Cerebellar cortex (tissue), 1 donor: ENCODE measurements at regions not wholly inside any gene's neighbourhood (a gene's known extent, or its start where the extent isn't known, plus 50 kb on each side); places are given as distances from the start of the nearest gene placed in this dataset.

Experiments
- DNase-seq: peaks from one replicate; pipeline ENCODE4 v3.0.0-alpha.2; 2015; ENCODE audit warnings: low spot score

- DNase-seq, result no peak
These were observed 138.4 kb downstream of the HTR1B start for GRCh38 chr6:77324866-77325265.

DNA sequence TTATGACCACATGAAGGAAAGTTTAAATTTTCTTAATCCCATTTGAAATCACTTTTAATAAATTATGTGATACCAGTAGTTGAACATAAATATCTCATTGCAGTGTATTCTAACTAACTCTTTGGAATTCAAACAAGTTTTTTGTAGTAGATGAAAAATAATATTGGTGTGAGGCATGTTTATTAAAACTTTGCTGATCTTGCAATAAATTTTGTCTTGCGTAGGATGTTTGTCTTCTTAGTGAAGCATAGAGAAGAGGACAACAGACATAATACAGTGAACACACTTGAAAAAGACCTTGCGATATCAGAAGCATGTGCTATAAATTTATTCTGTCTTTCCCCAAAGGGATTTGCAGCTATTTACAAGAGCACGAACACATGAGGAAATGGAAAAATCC lies 140.7 kb downstream of the HTR1B start:
- no peak for DNase-seq

DNA sequence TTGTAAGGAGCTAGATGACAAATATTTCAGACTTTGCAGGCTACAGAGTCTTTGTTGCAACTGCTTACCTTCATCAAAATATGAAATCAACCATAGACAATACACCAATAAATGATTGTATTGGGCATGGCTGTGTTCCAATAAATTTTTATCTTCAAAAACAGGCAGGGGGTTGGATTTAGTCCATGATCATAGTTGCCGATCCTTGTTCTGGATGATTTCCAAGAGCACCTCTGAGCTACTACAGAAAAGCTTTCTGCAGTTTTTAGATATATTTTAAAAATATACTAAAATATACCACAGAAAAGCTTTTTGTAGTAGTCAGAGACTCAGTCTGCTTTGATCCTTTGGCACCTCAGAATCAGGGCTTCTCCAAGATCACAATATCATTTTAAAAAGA lies 145.0 kb downstream of the HTR1B start:
- no peak for DNase-seq

DNA sequence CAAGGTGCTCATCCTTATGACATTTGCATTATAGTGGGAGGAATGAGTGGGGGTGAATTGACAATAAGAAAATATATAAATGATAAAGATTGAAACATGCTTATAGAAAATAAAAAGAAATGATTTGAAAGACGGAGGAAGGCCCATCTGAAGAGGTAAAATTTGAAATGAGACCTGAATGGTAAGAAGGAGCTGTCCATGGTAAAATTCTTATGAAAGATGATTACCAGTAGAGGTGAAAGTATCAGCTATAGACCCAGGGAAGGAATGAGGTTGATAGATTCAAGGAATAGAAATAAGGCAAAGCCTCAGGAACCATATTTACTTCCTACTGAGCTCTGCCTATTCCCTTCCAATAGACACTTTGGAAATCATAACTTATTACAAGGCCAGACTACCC lies 149.7 kb downstream of the HTR1B start:
- no peak for DNase-seq

DNA sequence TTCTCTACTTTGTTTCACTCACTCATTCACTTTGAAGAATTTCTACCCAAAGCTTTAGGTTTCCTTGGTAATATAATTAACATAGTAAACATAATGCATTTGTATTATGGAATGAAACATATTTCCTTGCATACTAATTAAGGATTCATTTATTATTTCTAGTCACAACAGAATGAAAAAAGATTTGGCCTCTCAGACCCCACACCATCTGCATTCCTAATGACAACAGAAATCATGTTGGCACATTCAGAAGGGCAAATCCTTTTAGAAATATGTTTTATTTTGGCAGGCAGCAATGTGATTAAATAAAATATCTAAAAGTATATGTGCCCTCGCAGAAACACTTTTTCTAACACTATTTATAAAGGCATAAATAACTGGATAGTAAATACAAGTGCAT lies 163.4 kb downstream of the HTR1B start:
- DNase-seq, result no peak

DNA sequence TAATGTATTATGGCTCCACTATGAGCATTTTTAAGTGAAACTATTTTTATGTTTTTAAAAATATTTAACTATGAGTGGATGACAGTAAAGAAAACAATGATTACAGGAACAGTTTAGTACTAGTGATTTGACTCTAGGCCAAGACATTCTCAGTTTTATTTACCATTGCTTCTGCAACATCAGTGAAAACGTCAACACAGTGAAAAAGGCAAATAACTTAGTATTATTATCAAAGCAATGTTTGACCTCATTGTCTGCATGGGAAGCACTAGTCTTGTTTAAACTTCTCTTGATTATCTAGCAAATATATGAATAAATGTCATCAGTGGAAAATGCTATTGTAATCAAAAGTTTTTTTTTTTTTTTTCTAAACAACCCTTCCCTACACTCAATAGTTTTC lies 165.0 kb downstream of the HTR1B start:
- DNase-seq, result no peak

- no peak for DNase-seq
These were observed 170.4 kb downstream of the HTR1B start for GRCh38 chr6:77292564-77293546.

GRCh38 chr6:77290798-77291197 lies 172.5 kb downstream of the HTR1B start:
- no peak for DNase-seq

- DNase-seq, result no peak
These were observed 176.8 kb downstream of the HTR1B start for GRCh38 chr6:77286541-77286940.

DNA sequence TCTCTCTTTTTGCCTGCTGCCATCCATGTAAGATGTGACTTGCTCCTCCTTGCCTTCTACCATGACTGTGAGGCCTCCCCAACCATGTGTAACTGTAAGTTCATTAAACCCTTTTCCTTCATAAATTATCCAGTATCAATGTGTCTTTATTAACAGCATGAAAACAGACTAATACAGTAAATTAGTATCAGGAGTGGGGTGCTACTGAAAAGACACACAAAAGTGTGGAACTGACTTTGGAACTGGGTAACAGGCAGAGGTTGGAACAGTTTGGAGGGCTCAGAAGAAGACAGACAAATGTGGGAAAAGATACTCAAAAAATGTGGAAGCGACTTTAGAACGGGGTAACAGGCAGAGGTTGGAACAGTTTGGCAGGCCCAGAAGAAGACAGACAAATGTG lies 189.4 kb downstream of the HTR1B start:
- DNase-seq, result no peak

GRCh38 chr6:77264970-77265369 lies 198.3 kb downstream of the HTR1B start:
- no peak for DNase-seq

DNA sequence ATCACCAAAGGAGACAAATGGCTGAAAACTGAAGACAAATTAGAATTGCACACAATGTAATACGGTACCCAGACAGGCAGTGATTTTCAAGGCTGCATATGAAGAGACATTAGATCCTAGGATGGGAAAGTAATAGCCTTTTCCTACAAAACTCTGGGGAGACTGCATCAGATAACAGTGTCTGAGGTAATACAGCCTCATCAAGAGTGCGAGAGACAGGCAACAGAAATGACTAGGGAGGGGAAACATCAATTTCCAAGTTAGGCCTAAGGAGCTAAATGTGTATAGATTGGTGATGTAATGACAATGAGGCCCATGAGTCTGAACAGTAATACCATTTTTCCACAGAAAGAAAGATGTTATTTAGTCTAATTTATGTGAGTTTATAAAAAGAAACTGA lies 200.3 kb downstream of the HTR1B start:
- DNase-seq, result no peak

DNA sequence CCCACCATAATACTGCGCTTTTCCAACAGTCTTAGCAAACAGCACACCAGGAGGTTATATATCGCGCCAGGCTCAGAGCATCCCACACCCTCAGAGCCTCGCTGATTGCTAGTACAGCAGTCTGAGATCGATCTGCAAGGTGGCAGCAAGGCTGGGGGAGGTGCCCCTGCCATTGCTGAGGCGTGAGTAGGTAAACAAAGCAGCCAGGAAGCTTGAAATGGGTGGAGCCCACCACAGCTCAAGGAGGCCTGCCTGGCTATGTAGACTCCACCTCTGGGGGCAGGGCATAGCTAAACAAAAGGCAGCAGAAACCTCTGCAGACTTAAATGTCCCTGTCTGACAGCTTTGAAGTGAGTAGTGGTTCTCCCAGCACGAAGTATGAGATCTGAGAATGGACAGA lies 211.5 kb downstream of the HTR1B start:
- DNase-seq, result peak; percentile 14

GRCh38 chr6:77249560-77249959 lies 213.7 kb downstream of the HTR1B start:
- no peak for DNase-seq

DNA sequence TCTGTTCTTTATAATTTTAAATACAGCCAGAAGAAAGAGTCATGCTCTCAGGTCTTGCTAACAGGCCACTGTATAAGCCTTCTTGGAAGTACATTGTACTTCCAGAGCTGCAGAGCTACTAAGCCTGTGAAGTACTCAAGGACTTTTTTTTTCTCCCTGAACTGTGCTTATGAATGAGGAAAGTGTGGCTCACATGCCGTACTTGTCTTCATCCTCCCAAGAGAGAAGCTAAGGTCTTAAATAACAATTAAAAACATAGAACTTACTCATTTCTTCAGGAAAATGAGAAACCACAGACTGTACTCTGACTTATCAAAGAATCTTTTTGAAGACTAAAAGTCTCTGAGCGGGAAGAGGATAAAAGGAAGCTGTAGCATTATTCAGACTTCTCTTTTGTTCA lies 218.3 kb downstream of the HTR1B start:
- no peak for DNase-seq

DNA sequence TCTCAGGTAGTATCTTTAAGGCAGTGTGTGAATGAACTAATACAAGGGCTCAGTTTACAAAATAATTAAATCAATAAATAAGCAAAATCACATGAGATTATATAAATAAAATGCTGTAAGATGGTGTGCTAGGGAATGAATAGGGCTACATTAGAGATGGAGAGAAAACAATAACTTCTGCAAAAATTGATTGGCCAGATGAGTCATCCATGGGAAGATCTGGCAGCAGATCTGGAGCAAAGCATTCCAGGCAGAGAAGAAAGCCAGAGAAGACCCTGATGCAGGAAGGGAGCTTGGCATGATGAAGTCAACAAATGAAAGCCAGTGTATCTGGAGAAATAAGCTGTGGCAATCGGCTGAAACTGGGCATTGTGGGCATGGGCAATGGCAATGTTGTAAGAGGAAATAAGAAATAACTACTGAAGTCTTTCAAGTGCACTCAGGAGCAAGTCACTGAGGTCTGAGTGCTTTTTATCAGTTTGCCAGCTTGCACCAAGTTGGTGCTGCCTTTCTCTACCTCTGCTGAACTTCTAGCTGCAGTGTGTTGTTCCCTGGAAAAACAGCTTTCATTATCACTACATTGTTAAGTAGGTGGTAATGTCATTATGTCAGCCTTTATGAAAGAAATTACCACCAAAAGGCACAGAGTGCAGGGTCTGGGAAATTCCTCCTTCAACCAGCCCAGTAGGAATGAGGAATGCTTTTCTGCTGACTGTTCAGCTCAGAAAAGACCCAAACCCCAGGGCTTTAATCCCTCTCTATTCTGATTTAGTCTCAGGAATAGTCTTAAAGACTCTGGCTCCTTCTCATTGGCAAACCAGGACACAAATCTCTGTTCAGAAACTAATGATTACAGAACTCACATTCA lies 231.6 kb downstream of the HTR1B start:
- no peak for DNase-seq

DNA sequence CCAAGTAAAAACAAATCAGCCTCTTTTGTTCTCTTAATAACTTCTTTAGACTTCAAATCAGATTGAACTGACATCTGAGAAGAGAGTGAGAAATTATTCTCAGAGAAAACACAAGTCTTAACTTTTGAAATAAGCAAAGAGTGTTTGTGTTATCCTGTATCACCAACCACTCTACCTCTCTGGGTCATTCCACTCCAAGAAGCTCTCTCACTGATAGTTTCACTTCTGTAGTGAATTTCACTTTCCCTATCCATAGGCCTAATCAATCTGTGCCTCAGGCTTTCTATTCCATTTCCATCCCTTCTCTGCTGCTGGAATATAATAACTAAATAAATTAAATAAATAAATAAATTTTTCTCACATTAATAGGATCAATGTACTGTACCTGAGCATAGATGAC lies 235.0 kb downstream of the HTR1B start:
- DNase-seq, result no peak

- DNase-seq, result no peak
These were observed 245.4 kb downstream of the HTR1B start for GRCh38 chr6:77217896-77218295.

GRCh38 chr6:77205936-77206335 lies 257.4 kb downstream of the HTR1B start:
- DNase-seq, result no peak

- no peak for DNase-seq
These were observed 258.7 kb downstream of the HTR1B start for GRCh38 chr6:77204555-77204954.

GRCh38 chr6:77183447-77183846 lies 279.8 kb downstream of the HTR1B start:
- DNase-seq, result no peak

DNA sequence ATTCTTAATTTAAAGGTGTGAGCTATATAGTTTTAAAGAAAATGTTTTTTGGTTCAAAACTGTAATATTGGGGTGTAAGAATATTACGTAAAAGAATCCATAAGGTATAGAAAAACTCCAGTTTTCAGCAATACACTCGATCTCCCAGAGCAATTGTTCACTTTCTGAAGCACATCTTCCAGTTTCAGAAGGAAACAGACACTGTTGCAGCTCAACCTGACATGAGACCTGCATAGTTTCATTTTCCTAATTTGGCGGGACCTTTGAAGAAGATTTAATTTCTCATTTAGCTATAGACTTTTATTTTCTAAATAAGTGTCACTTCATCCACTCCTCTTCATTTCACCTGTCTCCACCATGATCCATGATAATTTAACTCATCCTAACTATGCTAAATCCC lies 281.5 kb downstream of the HTR1B start:
- DNase-seq, result no peak

DNA sequence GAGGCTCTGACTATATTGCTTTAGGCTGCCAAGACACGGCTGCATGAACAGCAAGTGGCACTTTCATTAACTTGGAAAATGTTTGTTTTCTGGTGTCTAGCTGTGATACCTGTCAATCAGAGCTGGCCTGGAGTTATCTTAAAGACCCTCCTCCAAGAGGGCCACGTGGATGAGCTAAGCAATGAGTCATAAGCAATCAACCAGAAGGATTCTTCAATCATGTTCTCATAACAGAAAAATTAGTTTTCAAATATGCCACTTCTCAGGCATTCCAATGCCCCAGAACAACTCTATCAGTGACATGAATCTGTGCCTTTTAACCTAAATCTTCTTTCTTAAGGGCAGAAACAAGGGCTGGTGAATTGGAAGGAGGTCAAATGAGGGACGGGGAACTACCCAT lies 283.0 kb downstream of the HTR1B start:
- no peak for DNase-seq
